GM12878 (cell line): ENCODE measurements at regions not wholly inside any gene's neighbourhood (a gene's known extent, or its start where the extent isn't known, plus 50 kb on each side); places are given as distances from the start of the nearest gene placed in this dataset.

Experiments
- BCLAF1 ChIP-seq: fragments of 450-650 bp; IDR thresholded peaks from 2 replicates; pipeline ENCODE4 v1.6.1; 2017; ENCODE audit warnings: antibody characterized with exemption, mild to moderate bottlenecking, moderate library complexity
- CHD4 ChIP-seq: fragments of 200-600 bp; sonication (generic); IDR thresholded peaks from 2 replicates; pipeline ENCODE4 v1.6.1; 2016; ENCODE audit warnings: mild to moderate bottlenecking
- CTCF ChIP-seq, 3 experiments: IDR thresholded peaks in 2 of 3; conservative IDR thresholded peaks in 1 of 3; 2 replicates each; pipeline ENCODE4 v1.5.1; 2011; ENCODE audit warnings: low read depth in 3 of 3, low read length in 3 of 3, mild to moderate bottlenecking in 3 of 3, control low read depth in 2 of 3, moderate library complexity in 2 of 3, inconsistent platforms in 1 of 3, mixed read lengths in 1 of 3; ENCODE audit not compliant: control insufficient read depth in 2 of 3, insufficient read depth in 1 of 3; ENCODE audit errors: extremely low read depth in 1 of 3
- DPF2 ChIP-seq: fragments of 450-650 bp; IDR thresholded peaks from 2 replicates; pipeline ENCODE4 v1.6.1; 2017; ENCODE audit warnings: mild to moderate bottlenecking
- POLR2AphosphoS2 ChIP-seq: IDR thresholded peaks from 2 replicates; pipeline ENCODE4 v1.6.1; 2011; ENCODE audit warnings: low read depth, mild to moderate bottlenecking, low read length, improper control_type of control experiment, moderate library complexity
- STAT1 ChIP-seq: fragments of 450-650 bp; conservative IDR thresholded peaks from 2 replicates; pipeline ENCODE4 v1.6.1; 2014; ENCODE audit warnings: antibody characterized with exemption, mild to moderate bottlenecking
- USF2 ChIP-seq: IDR thresholded peaks from 2 replicates; pipeline ENCODE4 v1.6.1; 2011; ENCODE audit warnings: low read depth, low read length, improper control_type of control experiment, borderline replicate concordance
- ZBTB40 ChIP-seq: fragments of 450-650 bp; IDR thresholded peaks from 2 replicates; pipeline ENCODE4 v1.6.1; 2016; ENCODE audit warnings: mild to moderate bottlenecking, moderate library complexity, borderline replicate concordance

GRCh38 chr15:81749716-81750375 is 296.0 kb downstream of the MEX3B start:
- no peak for TF ChIP-seq CTCF (IDR thresholded peaks at IDR 0.05 in 2 of 3, conservative IDR thresholded peaks at IDR 0.05 in 1 of 3; ENCODE audit: control insufficient read depth in 2 of 3, extremely low read depth in 1 of 3, insufficient read depth in 1 of 3, low read depth in 3 of 3, low read length in 3 of 3)
- TF ChIP-seq USF2, result no peak
- no peak for TF ChIP-seq STAT1
- no peak for TF ChIP-seq ZBTB40
- TF ChIP-seq POLR2AphosphoS2, result no peak
- TF ChIP-seq DPF2, result no peak
- no peak for TF ChIP-seq CHD4
- TF ChIP-seq BCLAF1, result no peak
